Calu3 (cell line): ENCODE measurements at regions not wholly inside any gene's neighbourhood (a gene's known extent, or its start where the extent isn't known, plus 50 kb on each side); places are given as distances from the start of the nearest gene placed in this dataset.

Experiments used
- BruUV-seq: library from RNA; stranded (reverse); fragments of 400-500 nt; replicated peaks from 2 replicates; lab custom pipeline; 2021; lab: Mats Ljungman, UMichigan
- CTCF ChIA-PET: fragments of 300-600 bp; sonication (Branson Sonifier 250); formaldehyde crosslinking; loops from one replicate; lab custom pipeline; 2022; ENCODE audit warnings: antibody characterized with exemption; lab: Charles Lee
- DNase-seq: peaks from one replicate; pipeline ENCODE4 v3.0.0; 2022
- H3K27ac Mint-ChIP-seq: one replicate; pipeline ENCODE4 v1.8.0; 2022; ENCODE audit warnings: mixed read lengths; ENCODE audit not compliant: unreplicated experiment
- H3K27me3 Mint-ChIP-seq: one replicate; pipeline ENCODE4 v1.8.0; 2022; ENCODE audit warnings: mixed read lengths; ENCODE audit not compliant: unreplicated experiment
- H3K36me3 Mint-ChIP-seq: one replicate; pipeline ENCODE4 v1.8.0; 2022; ENCODE audit warnings: mild to moderate bottlenecking, moderate library complexity, mixed read lengths; ENCODE audit not compliant: insufficient read depth, unreplicated experiment
- H3K4me1 Mint-ChIP-seq: one replicate; pipeline ENCODE4 v1.8.0; 2022; ENCODE audit warnings: mild to moderate bottlenecking, low read depth, mixed read lengths; ENCODE audit not compliant: unreplicated experiment
- H3K4me3 Mint-ChIP-seq: one replicate; pipeline ENCODE4 v1.8.0; 2022; ENCODE audit warnings: mild to moderate bottlenecking, low read depth, moderate library complexity, mixed read lengths; ENCODE audit not compliant: unreplicated experiment
- H3K9me3 Mint-ChIP-seq: one replicate; pipeline ENCODE4 v1.8.0; 2022; ENCODE audit warnings: low read depth, mixed read lengths; ENCODE audit not compliant: unreplicated experiment
- intact Hi-C: fragments of 100-400 bp; cut with micrococcal nuclease; formaldehyde crosslinking; loops from one replicate; pipeline ENCODE4 v1.10.0; 2022; ENCODE audit not compliant: unreplicated experiment
- TF ChIP-seq, protein P1 (sequence below): fragments of 200-600 bp; IDR thresholded peaks from one replicate; pipeline ENCODE4 v1.8.0; 2022; ENCODE audit warnings: antibody characterized with exemption; ENCODE audit not compliant: unreplicated experiment

DNA sequence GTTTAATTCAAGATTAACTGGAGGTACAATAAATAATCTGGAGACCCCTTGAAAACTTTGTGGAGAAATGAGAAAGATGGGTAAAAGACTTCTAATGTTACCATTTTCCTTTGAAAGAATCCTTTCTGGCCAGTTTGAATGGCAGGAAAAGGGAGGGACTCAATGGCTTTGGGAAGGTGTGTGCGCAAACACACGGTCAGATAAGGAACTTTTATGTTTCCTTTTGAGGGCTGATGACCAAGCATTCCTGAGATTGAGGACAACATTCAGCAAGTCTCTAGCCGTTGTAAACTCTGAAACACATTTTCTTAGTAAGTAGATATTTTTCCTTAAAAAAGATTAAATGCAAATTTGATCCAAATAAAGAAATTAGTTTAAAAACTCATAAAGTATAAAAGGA, 909.7 kb upstream of the TENM4 start:
- no peak overlapping the region for H3K4me3 Mint-ChIP-seq
- TF ChIP-seq, protein P1, sequence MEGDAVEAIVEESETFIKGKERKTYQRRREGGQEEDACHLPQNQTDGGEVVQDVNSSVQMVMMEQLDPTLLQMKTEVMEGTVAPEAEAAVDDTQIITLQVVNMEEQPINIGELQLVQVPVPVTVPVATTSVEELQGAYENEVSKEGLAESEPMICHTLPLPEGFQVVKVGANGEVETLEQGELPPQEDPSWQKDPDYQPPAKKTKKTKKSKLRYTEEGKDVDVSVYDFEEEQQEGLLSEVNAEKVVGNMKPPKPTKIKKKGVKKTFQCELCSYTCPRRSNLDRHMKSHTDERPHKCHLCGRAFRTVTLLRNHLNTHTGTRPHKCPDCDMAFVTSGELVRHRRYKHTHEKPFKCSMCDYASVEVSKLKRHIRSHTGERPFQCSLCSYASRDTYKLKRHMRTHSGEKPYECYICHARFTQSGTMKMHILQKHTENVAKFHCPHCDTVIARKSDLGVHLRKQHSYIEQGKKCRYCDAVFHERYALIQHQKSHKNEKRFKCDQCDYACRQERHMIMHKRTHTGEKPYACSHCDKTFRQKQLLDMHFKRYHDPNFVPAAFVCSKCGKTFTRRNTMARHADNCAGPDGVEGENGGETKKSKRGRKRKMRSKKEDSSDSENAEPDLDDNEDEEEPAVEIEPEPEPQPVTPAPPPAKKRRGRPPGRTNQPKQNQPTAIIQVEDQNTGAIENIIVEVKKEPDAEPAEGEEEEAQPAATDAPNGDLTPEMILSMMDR, result no peak
- no TSS peak for BruUV-seq
- H3K27me3 Mint-ChIP-seq, result no peaks in the 10 kb centered on the region
- no peaks in the 10 kb centered on the region for H3K4me1 Mint-ChIP-seq
- no peak for DNase-seq
- CTCF ChIA-PET, result interaction anchor here (0.7 kb wide), 1 partner anchor 20 kb away, joined by 3 read pairs; no protein-coding TSS in a partner anchor
- intact Hi-C loops, result no loop called here
- H3K9me3 Mint-ChIP-seq, result no peaks in the 10 kb centered on the region
- H3K27ac Mint-ChIP-seq, result no peak overlapping the region
- H3K36me3 Mint-ChIP-seq, result no peaks in the 10 kb centered on the region

DNA sequence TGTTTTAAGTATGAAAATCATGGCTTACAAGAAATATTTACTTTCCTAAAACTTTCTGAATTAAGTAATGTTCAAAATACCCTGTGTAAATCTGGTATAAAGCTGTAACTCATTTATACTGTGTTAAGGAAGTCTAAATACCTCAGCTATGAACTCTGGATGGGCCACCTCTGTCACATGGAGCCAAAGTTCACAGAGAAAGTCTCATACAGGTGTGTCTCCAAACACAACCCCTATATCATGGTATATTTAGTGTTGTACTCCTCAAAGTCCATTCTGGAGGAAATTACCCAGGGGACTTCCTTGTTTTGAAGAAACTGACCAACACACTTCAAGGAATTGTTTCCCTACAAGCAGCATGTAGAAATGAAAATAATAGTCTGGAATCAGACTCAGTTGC, 909.2 kb upstream of the TENM4 start:
- CTCF ChIA-PET, result no interaction called here
- Mint-ChIP-seq H3K27ac (no peak overlapping the region), H3K27me3 (no peaks in the 10 kb centered on the region), H3K4me1 (no peaks in the 10 kb centered on the region), H3K9me3 (no peaks in the 10 kb centered on the region), H3K4me3 (no peak overlapping the region), H3K36me3 (no peaks in the 10 kb centered on the region)
- no peak for DNase-seq
- TF ChIP-seq, protein P1, result no peak
- BruUV-seq, result no TSS peak
- intact Hi-C loops, result no loop called here

DNA sequence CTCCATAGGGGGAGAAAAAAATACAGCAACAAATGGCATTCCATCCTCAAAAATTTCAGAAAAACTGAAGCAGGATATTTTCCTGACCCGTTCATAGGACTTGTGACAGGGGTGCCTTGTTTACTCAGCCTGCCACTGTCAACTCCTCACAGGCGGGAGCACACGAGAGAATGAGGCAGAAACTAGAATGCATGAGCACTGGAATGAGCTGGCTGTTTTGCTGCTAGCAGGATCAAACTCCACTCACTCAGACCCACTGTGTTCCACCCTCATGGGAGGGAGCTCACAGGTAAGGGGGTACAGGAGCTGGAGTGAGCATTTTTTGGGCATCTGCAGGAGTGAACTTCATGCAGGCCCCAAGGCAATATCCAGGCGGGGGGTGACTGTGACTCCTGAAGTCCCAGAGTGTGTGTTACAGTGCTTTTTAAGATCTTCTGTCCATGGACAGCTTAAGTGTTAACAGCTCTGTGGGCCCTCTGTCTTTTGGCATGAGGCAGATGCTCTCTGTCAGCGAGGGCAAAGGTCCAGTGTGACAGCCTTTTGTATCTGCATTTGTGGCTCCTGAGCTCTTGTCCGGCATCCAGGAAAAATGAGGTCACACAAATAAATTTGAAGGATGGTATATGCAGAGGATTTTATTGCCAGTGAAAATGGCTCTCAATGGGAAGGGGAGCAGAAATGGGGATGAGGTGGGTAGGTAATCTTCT, 905.7 kb upstream of the TENM4 start:
- TF ChIP-seq, protein P1, result no peak
- no peaks in the 10 kb centered on the region for H3K4me1 Mint-ChIP-seq
- no peak for DNase-seq
- no peaks in the 10 kb centered on the region for H3K9me3 Mint-ChIP-seq
- CTCF ChIA-PET, result no interaction called here
- H3K4me3 Mint-ChIP-seq, result no peak overlapping the region
- H3K27me3 Mint-ChIP-seq, result no peaks in the 10 kb centered on the region
- intact Hi-C loops, result no loop called here
- H3K36me3 Mint-ChIP-seq, result no peaks in the 10 kb centered on the region
- no peak overlapping the region for H3K27ac Mint-ChIP-seq
- no TSS peak for BruUV-seq

- intact Hi-C loops, result no loop called here
- H3K27ac Mint-ChIP-seq, result no peak overlapping the region
- H3K9me3 Mint-ChIP-seq, result peaks cover 3% of the 10 kb centered on the region
- H3K27me3 Mint-ChIP-seq, result no peaks in the 10 kb centered on the region
- CTCF ChIA-PET, result no interaction called here
- no peak overlapping the region for H3K4me3 Mint-ChIP-seq
- no peaks in the 10 kb centered on the region for H3K36me3 Mint-ChIP-seq
- no peaks in the 10 kb centered on the region for H3K4me1 Mint-ChIP-seq
- TF ChIP-seq, protein P1, result no peak
- DNase-seq, result no peak
- BruUV-seq, result no TSS peak
Observed at GRCh38 chr11:80343436-80343835, 902.6 kb upstream of the TENM4 start.
